ENCODE measurements at regions not wholly inside any gene's neighbourhood (a gene's known extent, or its start where the extent isn't known, plus 50 kb on each side); places are given as distances from the start of the nearest gene placed in this dataset.

DNA sequence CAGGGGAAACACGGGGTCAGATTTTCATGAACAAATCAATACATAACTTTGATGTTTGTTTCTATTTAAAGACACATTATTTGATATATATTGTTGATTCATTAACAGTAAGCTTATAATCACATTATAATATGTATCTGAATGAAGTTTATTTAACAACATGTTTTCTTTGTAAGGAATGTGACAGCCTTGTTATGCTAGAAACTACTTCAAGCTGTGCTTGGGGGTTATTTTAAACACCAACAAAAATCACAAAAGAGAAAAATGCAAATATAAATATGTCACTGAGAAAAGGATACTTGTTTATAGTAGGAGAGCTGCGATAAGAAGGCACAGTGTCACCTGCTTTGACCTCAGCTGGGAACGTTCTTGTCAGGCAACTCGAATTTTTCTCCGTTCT lies 354.6 kb upstream of the AGA start:
- POLR2A ChIA-PET = no interaction called here
- ATAC-seq = no peak
- H3K9me3 ChIP-seq (ENCODE audit: low read length) = no peaks in the 10 kb centered on the region
- H3K27me3 ChIP-seq (ENCODE audit: control insufficient read depth in 1 of 2, insufficient read depth in 2 of 2, low read length in 2 of 2) = no peaks in the 10 kb centered on the region
- FAIRE-seq = no peak
- 1% methylated on average over 5 of the region's 5 CpGs for WGBS (ENCODE audit: low lambda C conversion rate)
- no peak overlapping the region for H3K9ac ChIP-seq (ENCODE audit: insufficient read depth, low read depth, low read length)
- intact Hi-C loops (cut with micrococcal nuclease; ENCODE audit: unreplicated experiment) (no loop called here), in situ Hi-C loops (cut with HindIII; ENCODE audit: extremely low pct_ligation_motif_present, low pct_unique_long_range_greater_than_20kb) (no loop called here)
- H2AFZ ChIP-seq (ENCODE audit: low read length) = no peak overlapping the region
- no peaks in the 10 kb centered on the region for H3K79me2 ChIP-seq (ENCODE audit: insufficient read depth, low read length)
- H3K27ac ChIP-seq (ENCODE audit: extremely low read length, insufficient read depth, low read length) = no peak overlapping the region
- H4K20me1 ChIP-seq (ENCODE audit: insufficient read depth, low read length) = no peaks in the 10 kb centered on the region
- no TSS peak for BruUV-seq (replicated peaks)
- H3K4me2 ChIP-seq (ENCODE audit: low read depth, low read length) = no peak overlapping the region
- H3K4me3 ChIP-seq (replicated peaks in 1 of 3; ENCODE audit: insufficient read depth in 1 of 3, low read depth in 2 of 3, low read length in 3 of 3) = no peak overlapping the region
- CTCF ChIA-PET (ENCODE audit: low intra/inter-chr PET ratio, low total read pairs) = no interaction called here
- H3K4me1 ChIP-seq (ENCODE audit: insufficient read depth, low read length) = no peaks in the 10 kb centered on the region
- H3K36me3 ChIP-seq (replicated peaks in 1 of 2; ENCODE audit: control insufficient read depth in 1 of 2, insufficient read depth in 2 of 2, low read length in 2 of 2) = no peaks in the 10 kb centered on the region
- DNase-seq (ENCODE audit: low spot score) = no peak
- TF ChIP-seq TAF1 (CRISPR knock-in tag; IDR thresholded peaks at IDR 0.05) (no peak), TOE1 (CRISPR knock-in tag; IDR thresholded peaks at IDR 0.05) (no peak), ZNF749 (CRISPR knock-in tag; IDR thresholded peaks at IDR 0.05; ENCODE audit: borderline replicate concordance) (no peak), ZSCAN30 (CRISPR knock-in tag; IDR thresholded peaks at IDR 0.05) (no peak), KLF16 (CRISPR knock-in tag; IDR thresholded peaks at IDR 0.05) (no peak), RELA (CRISPR knock-in tag; IDR thresholded peaks at IDR 0.05) (no peak)
- TF ChIP-seq, protein P1, sequence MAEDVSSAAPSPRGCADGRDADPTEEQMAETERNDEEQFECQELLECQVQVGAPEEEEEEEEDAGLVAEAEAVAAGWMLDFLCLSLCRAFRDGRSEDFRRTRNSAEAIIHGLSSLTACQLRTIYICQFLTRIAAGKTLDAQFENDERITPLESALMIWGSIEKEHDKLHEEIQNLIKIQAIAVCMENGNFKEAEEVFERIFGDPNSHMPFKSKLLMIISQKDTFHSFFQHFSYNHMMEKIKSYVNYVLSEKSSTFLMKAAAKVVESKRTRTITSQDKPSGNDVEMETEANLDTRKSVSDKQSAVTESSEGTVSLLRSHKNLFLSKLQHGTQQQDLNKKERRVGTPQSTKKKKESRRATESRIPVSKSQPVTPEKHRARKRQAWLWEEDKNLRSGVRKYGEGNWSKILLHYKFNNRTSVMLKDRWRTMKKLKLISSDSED (CRISPR knock-in tag; IDR thresholded peaks at IDR 0.05) = no peak
- TF ChIP-seq, protein P2, sequence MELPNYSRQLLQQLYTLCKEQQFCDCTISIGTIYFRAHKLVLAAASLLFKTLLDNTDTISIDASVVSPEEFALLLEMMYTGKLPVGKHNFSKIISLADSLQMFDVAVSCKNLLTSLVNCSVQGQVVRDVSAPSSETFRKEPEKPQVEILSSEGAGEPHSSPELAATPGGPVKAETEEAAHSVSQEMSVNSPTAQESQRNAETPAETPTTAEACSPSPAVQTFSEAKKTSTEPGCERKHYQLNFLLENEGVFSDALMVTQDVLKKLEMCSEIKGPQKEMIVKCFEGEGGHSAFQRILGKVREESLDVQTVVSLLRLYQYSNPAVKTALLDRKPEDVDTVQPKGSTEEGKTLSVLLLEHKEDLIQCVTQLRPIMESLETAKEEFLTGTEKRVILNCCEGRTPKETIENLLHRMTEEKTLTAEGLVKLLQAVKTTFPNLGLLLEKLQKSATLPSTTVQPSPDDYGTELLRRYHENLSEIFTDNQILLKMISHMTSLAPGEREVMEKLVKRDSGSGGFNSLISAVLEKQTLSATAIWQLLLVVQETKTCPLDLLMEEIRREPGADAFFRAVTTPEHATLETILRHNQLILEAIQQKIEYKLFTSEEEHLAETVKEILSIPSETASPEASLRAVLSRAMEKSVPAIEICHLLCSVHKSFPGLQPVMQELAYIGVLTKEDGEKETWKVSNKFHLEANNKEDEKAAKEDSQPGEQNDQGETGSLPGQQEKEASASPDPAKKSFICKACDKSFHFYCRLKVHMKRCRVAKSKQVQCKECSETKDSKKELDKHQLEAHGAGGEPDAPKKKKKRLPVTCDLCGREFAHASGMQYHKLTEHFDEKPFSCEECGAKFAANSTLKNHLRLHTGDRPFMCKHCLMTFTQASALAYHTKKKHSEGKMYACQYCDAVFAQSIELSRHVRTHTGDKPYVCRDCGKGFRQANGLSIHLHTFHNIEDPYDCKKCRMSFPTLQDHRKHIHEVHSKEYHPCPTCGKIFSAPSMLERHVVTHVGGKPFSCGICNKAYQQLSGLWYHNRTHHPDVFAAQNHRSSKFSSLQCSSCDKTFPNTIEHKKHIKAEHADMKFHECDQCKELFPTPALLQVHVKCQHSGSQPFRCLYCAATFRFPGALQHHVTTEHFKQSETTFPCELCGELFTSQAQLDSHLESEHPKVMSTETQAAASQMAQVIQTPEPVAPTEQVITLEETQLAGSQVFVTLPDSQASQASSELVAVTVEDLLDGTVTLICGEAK (IDR thresholded peaks at IDR 0.05) = no peak
- TF ChIP-seq, protein P2 (CRISPR knock-in tag; IDR thresholded peaks at IDR 0.05) = no peak

Data from HepG2 (cell line).